ENCODE measurements at regions not wholly inside any gene's neighbourhood (a gene's known extent, or its start where the extent isn't known, plus 50 kb on each side); places are given as distances from the start of the nearest gene placed in this dataset. TPM values are rescaled to one million over a fixed set of nuclear protein-coding genes. Genes with fewer than 3 reads are reported as not detected.

DNA sequence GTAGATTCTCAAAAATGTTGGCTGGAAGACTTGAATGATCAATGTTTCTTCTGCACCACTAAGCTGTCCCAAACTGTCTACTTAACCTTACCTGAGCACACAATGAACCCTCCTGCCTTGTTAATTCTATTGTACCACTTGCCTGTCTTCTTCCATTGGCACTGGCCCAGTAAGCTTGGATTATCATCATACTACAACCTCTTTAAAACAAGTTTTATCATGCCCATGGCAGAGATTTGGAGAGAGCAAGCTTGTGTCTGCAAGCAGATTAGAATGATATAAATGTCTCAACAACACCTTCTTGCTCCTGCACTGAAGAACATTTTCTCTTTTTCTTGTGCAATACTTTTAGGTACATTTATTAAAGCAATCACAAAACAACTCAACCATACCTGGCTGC is 74.0 kb upstream of the VMA21 start:
- H3K36me3 ChIP-seq, result no peaks in the 10 kb centered on the region
- intact Hi-C loops (cut with DNase I), result no loop called here
- TF ChIP-seq, protein P1, sequence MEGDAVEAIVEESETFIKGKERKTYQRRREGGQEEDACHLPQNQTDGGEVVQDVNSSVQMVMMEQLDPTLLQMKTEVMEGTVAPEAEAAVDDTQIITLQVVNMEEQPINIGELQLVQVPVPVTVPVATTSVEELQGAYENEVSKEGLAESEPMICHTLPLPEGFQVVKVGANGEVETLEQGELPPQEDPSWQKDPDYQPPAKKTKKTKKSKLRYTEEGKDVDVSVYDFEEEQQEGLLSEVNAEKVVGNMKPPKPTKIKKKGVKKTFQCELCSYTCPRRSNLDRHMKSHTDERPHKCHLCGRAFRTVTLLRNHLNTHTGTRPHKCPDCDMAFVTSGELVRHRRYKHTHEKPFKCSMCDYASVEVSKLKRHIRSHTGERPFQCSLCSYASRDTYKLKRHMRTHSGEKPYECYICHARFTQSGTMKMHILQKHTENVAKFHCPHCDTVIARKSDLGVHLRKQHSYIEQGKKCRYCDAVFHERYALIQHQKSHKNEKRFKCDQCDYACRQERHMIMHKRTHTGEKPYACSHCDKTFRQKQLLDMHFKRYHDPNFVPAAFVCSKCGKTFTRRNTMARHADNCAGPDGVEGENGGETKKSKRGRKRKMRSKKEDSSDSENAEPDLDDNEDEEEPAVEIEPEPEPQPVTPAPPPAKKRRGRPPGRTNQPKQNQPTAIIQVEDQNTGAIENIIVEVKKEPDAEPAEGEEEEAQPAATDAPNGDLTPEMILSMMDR (IDR thresholded peaks at IDR 0.05), result no peak
- TF ChIP-seq EP300 (IDR thresholded peaks at IDR 0.05), result no peak
- TF ChIP-seq POLR2A (IDR thresholded peaks at IDR 0.05), result no peak
- no peaks in the 10 kb centered on the region for H3K4me1 ChIP-seq (ENCODE audit: insufficient read depth)
- no peaks in the 10 kb centered on the region for H3K9me3 ChIP-seq
- H3K4me3 ChIP-seq, result no peak overlapping the region
- no peaks in the 10 kb centered on the region for H3K27me3 ChIP-seq
- no peak for DNase-seq
- no peak overlapping the region for H3K27ac ChIP-seq

DNA sequence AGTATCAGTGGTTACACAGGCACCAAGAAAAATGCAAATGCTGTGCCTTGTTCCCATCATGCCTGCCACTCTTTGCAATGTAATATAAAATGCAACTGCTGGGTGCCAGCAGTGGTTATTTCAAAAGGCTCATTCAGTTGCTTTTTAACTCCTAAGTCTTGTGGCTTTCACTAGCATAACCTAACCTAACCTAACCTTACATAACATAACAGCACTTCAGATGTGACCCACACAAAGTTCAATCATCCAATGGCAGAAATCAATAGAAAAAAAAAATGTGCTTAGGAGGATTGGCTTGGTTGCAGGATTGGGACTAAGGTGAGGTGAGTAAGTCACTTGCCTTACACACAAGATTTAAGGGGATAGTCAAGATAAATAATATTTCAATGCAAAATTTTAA is 60.2 kb upstream of the VMA21 start:
- H3K36me3 ChIP-seq, result no peaks in the 10 kb centered on the region
- H3K4me1 ChIP-seq (ENCODE audit: insufficient read depth), result no peaks in the 10 kb centered on the region
- H3K27ac ChIP-seq, result no peak overlapping the region
- H3K27me3 ChIP-seq, result no peaks in the 10 kb centered on the region
- no peak overlapping the region for H3K4me3 ChIP-seq
- no peaks in the 10 kb centered on the region for H3K9me3 ChIP-seq
- no peak for DNase-seq
- intact Hi-C loops (cut with DNase I), result loop anchor here in 1 of 4 donors (5.0 kb wide), 1 partner anchor 380 kb away; the partner anchor contains the start of gene FATE1
- TF ChIP-seq, protein P1 (IDR thresholded peaks at IDR 0.05), result no peak
- TF ChIP-seq EP300 (IDR thresholded peaks at IDR 0.05) (no peak), POLR2A (IDR thresholded peaks at IDR 0.05) (no peak)

DNA sequence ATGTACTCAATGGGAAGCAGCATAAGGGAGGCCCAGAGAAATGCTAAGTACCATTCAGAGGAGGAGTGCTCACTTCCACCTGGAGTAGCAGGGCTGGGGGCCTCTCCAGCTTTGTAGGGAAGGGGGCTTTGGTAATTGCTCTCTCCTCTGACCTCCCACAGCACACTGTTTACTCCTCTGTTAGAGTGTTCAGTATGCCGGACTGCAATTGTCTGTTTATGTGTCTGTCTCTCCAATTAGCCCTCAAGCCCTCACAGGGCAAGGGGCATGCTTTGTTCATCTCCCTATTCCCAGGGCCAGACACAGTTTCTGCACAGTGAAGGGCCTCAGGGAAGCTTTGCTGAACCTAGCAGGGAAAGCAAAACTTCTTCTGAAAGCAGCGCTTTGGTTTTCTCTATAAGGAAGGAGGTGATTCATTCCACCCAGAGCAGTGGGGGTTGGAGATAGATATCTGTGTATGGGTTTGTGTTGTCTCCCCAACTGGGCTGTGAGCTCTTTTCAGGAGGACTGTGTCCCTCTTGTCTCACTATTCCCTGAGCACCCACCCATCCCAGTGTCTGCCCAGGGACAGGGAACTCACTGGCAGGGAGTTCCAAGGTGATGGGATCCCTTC is 50.0 kb upstream of the VMA21 start:
- H3K4me3 ChIP-seq, result no peak overlapping the region
- no peak overlapping the region for H3K27ac ChIP-seq
- DNase-seq, result no peak
- no peaks in the 10 kb centered on the region for H3K9me3 ChIP-seq
- H3K27me3 ChIP-seq, result no peaks in the 10 kb centered on the region
- H3K36me3 ChIP-seq, result no peaks in the 10 kb centered on the region
- intact Hi-C loops (cut with DNase I), result no loop called here
- no peak for TF ChIP-seq EP300 (IDR thresholded peaks at IDR 0.05)
- TF ChIP-seq, protein P1 (IDR thresholded peaks at IDR 0.05), result no peak
- no peak for TF ChIP-seq POLR2A (IDR thresholded peaks at IDR 0.05)
- no peaks in the 10 kb centered on the region for H3K4me1 ChIP-seq (ENCODE audit: insufficient read depth)
- 52 to 76% (median 59%) methylated on average over 2 of the region's 2 CpGs for WGBS, 3 donors

Small RNAs in the stretch of these regions (small RNA-seq; reads per million reads assigned to genes)
- gene RF00017, result not detected

All from ovary (tissue), 7 donors.